Skeletal muscle satellite cell (primary cell): ENCODE measurements at regions not wholly inside any gene's neighbourhood (a gene's known extent, or its start where the extent isn't known, plus 50 kb on each side); places are given as distances from the start of the nearest gene placed in this dataset.
"Not testable (repeated sequence)": the region's sequence is repeated elsewhere in the genome, so short reads cannot be mapped to it uniquely, and the experiment has no call there.

Source experiments
- H3K27me3 ChIP-seq: 2 replicates; pipeline ENCODE4 v1.7.0; 2013; ENCODE audit warnings: low read length; ENCODE audit not compliant: control insufficient read depth, insufficient read depth
- H3K36me3 ChIP-seq: 2 replicates; pipeline ENCODE4 v1.7.0; 2013; ENCODE audit warnings: mild to moderate bottlenecking, control low read depth, low read length; ENCODE audit not compliant: insufficient read depth
- H3K4me1 ChIP-seq: 2 replicates; pipeline ENCODE4 v1.7.0; 2013; ENCODE audit warnings: low read length; ENCODE audit not compliant: control insufficient read depth, insufficient read depth
- H3K4me2 ChIP-seq: 2 replicates; pipeline ENCODE4 v1.7.0; 2013; ENCODE audit warnings: mild to moderate bottlenecking, low read length
- H3K4me3 ChIP-seq: 2 replicates; pipeline ENCODE4 v1.7.0; 2013; ENCODE audit warnings: low read length
- H3K9ac ChIP-seq: 2 replicates; pipeline ENCODE4 v1.7.0; 2013; ENCODE audit warnings: mild to moderate bottlenecking, low read depth, low read length, moderate library complexity
- H3K9me3 ChIP-seq: replicated peaks from 2 replicates; pipeline ENCODE4 v1.7.0; 2013; ENCODE audit warnings: mild to moderate bottlenecking, control low read depth, low read length

GRCh38 chr21:6035474-6036155 lies 4485.8 kb upstream of the TPTE start:
- not testable (repeated sequence) for H3K9ac ChIP-seq, H3K36me3 ChIP-seq, H3K4me3 ChIP-seq, H3K4me2 ChIP-seq, H3K27me3 ChIP-seq, H3K4me1 ChIP-seq, H3K9me3 ChIP-seq

- H3K4me2 ChIP-seq, H3K27me3 ChIP-seq, H3K9me3 ChIP-seq, H3K4me3 ChIP-seq, H3K36me3 ChIP-seq, H3K4me1 ChIP-seq, H3K9ac ChIP-seq: not testable (repeated sequence)
These were observed 4482.2 kb upstream of the TPTE start for GRCh38 chr21:6039224-6039623.

- not testable (repeated sequence) for H3K36me3 ChIP-seq, H3K4me2 ChIP-seq, H3K4me3 ChIP-seq, H3K4me1 ChIP-seq, H3K27me3 ChIP-seq, H3K9ac ChIP-seq, H3K9me3 ChIP-seq
These were observed 4481.3 kb upstream of the TPTE start for GRCh38 chr21:6040095-6040494.

GRCh38 chr21:6043430-6044275 lies 4477.7 kb upstream of the TPTE start:
- H3K36me3 ChIP-seq, H3K4me2 ChIP-seq, H3K27me3 ChIP-seq, H3K4me1 ChIP-seq, H3K9ac ChIP-seq, H3K4me3 ChIP-seq, H3K9me3 ChIP-seq: not testable (repeated sequence)

- H3K4me1 ChIP-seq, H3K9ac ChIP-seq, H3K9me3 ChIP-seq, H3K4me2 ChIP-seq, H3K36me3 ChIP-seq, H3K4me3 ChIP-seq, H3K27me3 ChIP-seq: not testable (repeated sequence)
These were observed 4476.7 kb upstream of the TPTE start for GRCh38 chr21:6044695-6045094.

GRCh38 chr21:6049930-6050329 lies 4471.5 kb upstream of the TPTE start:
- not testable (repeated sequence) for H3K36me3 ChIP-seq, H3K4me1 ChIP-seq, H3K9me3 ChIP-seq

GRCh38 chr21:6052109-6052508 lies 4469.3 kb upstream of the TPTE start:
- not testable (repeated sequence) for H3K9ac ChIP-seq, H3K4me3 ChIP-seq, H3K9me3 ChIP-seq, H3K4me2 ChIP-seq, H3K36me3 ChIP-seq, H3K27me3 ChIP-seq, H3K4me1 ChIP-seq

More at GRCh38 chr21:6049930-6050329, 4471.5 kb upstream of the TPTE start:
- not testable (repeated sequence) for H3K9ac ChIP-seq, H3K4me3 ChIP-seq, H3K27me3 ChIP-seq, H3K4me2 ChIP-seq

- not testable (repeated sequence) for H3K4me2 ChIP-seq, H3K4me3 ChIP-seq, H3K4me1 ChIP-seq, H3K27me3 ChIP-seq, H3K36me3 ChIP-seq, H3K9me3 ChIP-seq, H3K9ac ChIP-seq
These were observed 4468.2 kb upstream of the TPTE start for GRCh38 chr21:6053145-6053544.

GRCh38 chr21:6058997-6059396 lies 4462.4 kb upstream of the TPTE start:
- not testable (repeated sequence) for H3K36me3 ChIP-seq, H3K4me3 ChIP-seq, H3K27me3 ChIP-seq, H3K9ac ChIP-seq, H3K4me2 ChIP-seq, H3K4me1 ChIP-seq, H3K9me3 ChIP-seq

GRCh38 chr21:6060054-6060681 lies 4461.2 kb upstream of the TPTE start:
- H3K4me3 ChIP-seq, H3K27me3 ChIP-seq, H3K36me3 ChIP-seq, H3K9ac ChIP-seq, H3K4me1 ChIP-seq, H3K4me2 ChIP-seq, H3K9me3 ChIP-seq: not testable (repeated sequence)

GRCh38 chr21:6066320-6066985 lies 4454.9 kb upstream of the TPTE start:
- H3K27me3 ChIP-seq, H3K4me3 ChIP-seq, H3K4me1 ChIP-seq, H3K9ac ChIP-seq, H3K4me2 ChIP-seq, H3K9me3 ChIP-seq, H3K36me3 ChIP-seq: not testable (repeated sequence)
